AG09319 (cell line): ENCODE measurements at regions not wholly inside any gene's neighbourhood (a gene's known extent, or its start where the extent isn't known, plus 50 kb on each side); places are given as distances from the start of the nearest gene placed in this dataset.
A peak's percentile ranks its signal among the peaks of the same experiment; 100 is the strongest.

Experiments used
- DNase-seq: peaks from one replicate; pipeline ENCODE4 v3.0.0-alpha.2; 2010; ENCODE audit warnings: low read depth; ENCODE audit errors: extremely low read depth
- CTCF ChIP-seq: IDR thresholded peaks from 2 replicates; pipeline ENCODE4 v1.5.1; 2011; ENCODE audit warnings: low read depth, mild to moderate bottlenecking, inconsistent platforms, low read length, moderate library complexity

- TF ChIP-seq CTCF: no peak
- no peak for DNase-seq
These were observed 117.9 kb upstream of the PELI1 start for GRCh38 chr2:64262071-64262470.

- no peak for TF ChIP-seq CTCF
- no peak for DNase-seq
These were observed 118.6 kb upstream of the PELI1 start for GRCh38 chr2:64262816-64263215.

- DNase-seq: peak; percentile 25
- TF ChIP-seq CTCF: no peak
These were observed 119.1 kb upstream of the PELI1 start for GRCh38 chr2:64263315-64263714.

- no peak for TF ChIP-seq CTCF
These were observed 123.5 kb upstream of the PELI1 start for GRCh38 chr2:64267699-64268098.

GRCh38 chr2:64268330-64269048 lies 124.3 kb upstream of the PELI1 start:
- no peak for TF ChIP-seq CTCF
- no peak for DNase-seq

More at GRCh38 chr2:64267699-64268098, 123.5 kb upstream of the PELI1 start:
- no peak for DNase-seq

GRCh38 chr2:64273524-64274398 lies 129.5 kb upstream of the PELI1 start:
- peak; percentile 37 for DNase-seq
- TF ChIP-seq CTCF: no peak
